Neural progenitor cell (in vitro differentiated cells): ENCODE measurements at regions not wholly inside any gene's neighbourhood (a gene's known extent, or its start where the extent isn't known, plus 50 kb on each side); places are given as distances from the start of the nearest gene placed in this dataset.
"Not testable (repeated sequence)": the region's sequence is repeated elsewhere in the genome, so short reads cannot be mapped to it uniquely, and the experiment has no call there.

Source experiments
- EZH2 ChIP-seq: fragments of 200-600 bp; sonication (generic); IDR thresholded peaks from 2 replicates; pipeline ENCODE4 v1.6.1; 2017; ENCODE audit warnings: antibody characterized with exemption, mild to moderate bottlenecking, moderate library complexity
- TF ChIP-seq, protein P1 (sequence below): fragments of 200-600 bp; sonication (generic); IDR thresholded peaks from 2 replicates; pipeline ENCODE4 v1.5.1; 2017; ENCODE audit warnings: antibody characterized with exemption, mild to moderate bottlenecking

DNA sequence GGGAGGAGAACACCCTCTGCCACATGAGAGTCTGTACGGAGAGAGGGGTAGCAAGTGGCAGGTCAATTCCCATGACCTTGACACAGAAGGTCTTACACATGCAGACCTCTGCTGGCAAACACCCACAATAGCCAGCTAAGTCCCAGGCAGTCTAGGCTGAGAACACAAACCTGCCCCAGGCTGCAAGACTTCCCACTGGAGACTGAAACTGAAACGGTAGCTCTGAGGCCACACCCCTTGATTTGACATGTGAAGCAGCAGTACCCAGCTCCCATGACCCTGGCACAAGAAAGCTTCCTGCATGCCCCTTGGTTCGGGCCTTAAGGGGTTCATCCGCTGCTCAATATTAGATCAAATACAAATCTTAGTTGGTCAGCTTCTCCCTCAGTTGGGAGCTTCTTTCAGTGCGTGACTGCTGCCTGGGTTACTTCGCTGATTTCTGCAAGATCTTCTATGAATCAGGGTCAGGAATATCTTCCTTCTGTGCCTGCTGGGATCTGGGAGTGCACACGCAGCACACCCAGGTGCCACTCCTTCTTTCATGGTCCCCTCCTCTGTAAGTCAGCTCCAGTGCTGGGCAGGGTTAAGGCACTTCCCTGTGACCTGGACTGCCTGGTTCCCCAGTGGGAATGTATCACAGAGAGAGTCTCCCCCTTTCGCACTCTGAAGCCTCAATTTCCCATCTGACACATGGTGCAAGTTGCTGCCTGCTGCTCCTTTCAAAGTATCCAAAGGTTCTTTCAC, 187.2 kb upstream of the NPAP1 start:
- TF ChIP-seq, protein P1, sequence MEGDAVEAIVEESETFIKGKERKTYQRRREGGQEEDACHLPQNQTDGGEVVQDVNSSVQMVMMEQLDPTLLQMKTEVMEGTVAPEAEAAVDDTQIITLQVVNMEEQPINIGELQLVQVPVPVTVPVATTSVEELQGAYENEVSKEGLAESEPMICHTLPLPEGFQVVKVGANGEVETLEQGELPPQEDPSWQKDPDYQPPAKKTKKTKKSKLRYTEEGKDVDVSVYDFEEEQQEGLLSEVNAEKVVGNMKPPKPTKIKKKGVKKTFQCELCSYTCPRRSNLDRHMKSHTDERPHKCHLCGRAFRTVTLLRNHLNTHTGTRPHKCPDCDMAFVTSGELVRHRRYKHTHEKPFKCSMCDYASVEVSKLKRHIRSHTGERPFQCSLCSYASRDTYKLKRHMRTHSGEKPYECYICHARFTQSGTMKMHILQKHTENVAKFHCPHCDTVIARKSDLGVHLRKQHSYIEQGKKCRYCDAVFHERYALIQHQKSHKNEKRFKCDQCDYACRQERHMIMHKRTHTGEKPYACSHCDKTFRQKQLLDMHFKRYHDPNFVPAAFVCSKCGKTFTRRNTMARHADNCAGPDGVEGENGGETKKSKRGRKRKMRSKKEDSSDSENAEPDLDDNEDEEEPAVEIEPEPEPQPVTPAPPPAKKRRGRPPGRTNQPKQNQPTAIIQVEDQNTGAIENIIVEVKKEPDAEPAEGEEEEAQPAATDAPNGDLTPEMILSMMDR = not testable (repeated sequence)
- not testable (repeated sequence) for TF ChIP-seq EZH2
